Cardiac muscle cell (in vitro differentiated cells and primary cell): ENCODE measurements at regions not wholly inside any gene's neighbourhood (a gene's known extent, or its start where the extent isn't known, plus 50 kb on each side); places are given as distances from the start of the nearest gene placed in this dataset.

Source experiments
- DNase-seq, 2 donors: peaks; one replicate each; pipeline versions ENCODE4 v3.0.0 to v3.0.0-alpha.2; 2010 to 2017; ENCODE audit warnings: low read depth in 1 of 2, low spot score in 1 of 2
- H3K27ac ChIP-seq: fragments of 200-600 bp; sonication (generic); 2 replicates; pipeline ENCODE4 v1.5.1; 2016
- H3K27me3 ChIP-seq: fragments of 200-600 bp; sonication (generic); 2 replicates; pipeline ENCODE4 v1.6.0; 2016; ENCODE audit warnings: control low read depth
- H3K36me3 ChIP-seq: fragments of 200-600 bp; sonication (generic); 2 replicates; pipeline ENCODE4 v1.5.1; 2016; ENCODE audit warnings: control low read depth
- H3K4me1 ChIP-seq: fragments of 200-600 bp; sonication (generic); 2 replicates; pipeline ENCODE4 v1.8.1; 2017; ENCODE audit warnings: low read depth, mild to moderate bottlenecking, mixed run types
- H3K4me3 ChIP-seq: fragments of 200-600 bp; sonication (generic); 2 replicates; pipeline ENCODE4 v1.5.1; 2016; ENCODE audit warnings: mild to moderate bottlenecking
- H3K9me3 ChIP-seq: fragments of 200-600 bp; sonication (generic); 2 replicates; pipeline ENCODE4 v1.5.1; 2017; ENCODE audit warnings: low read depth, mild to moderate bottlenecking, control low read depth
- TF ChIP-seq, protein P1 (sequence below): IDR thresholded peaks from 2 replicates; pipeline ENCODE4 v1.5.1; 2012; ENCODE audit warnings: low read depth, mild to moderate bottlenecking, low read length

DNA sequence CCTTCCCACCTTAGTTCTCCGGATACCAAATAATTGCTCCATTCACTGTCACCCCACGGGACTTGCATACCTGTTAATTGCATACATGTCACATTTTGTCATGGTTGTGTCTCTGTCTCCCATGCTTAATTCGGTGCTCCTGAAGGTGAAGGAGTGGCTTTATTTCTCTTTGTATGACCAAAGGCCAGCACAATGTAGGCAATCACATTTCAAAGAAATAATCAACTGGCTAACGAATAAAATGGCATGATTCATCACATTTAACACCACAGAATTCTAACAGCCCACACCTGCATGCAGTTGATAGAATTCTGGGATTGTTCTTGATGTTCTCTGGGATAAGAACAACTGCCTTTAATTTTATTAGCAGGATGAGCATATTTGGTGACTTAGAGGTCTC is 59.3 kb downstream of the ATXN3L start:
- no peak for DNase-seq
- TF ChIP-seq, protein P1, sequence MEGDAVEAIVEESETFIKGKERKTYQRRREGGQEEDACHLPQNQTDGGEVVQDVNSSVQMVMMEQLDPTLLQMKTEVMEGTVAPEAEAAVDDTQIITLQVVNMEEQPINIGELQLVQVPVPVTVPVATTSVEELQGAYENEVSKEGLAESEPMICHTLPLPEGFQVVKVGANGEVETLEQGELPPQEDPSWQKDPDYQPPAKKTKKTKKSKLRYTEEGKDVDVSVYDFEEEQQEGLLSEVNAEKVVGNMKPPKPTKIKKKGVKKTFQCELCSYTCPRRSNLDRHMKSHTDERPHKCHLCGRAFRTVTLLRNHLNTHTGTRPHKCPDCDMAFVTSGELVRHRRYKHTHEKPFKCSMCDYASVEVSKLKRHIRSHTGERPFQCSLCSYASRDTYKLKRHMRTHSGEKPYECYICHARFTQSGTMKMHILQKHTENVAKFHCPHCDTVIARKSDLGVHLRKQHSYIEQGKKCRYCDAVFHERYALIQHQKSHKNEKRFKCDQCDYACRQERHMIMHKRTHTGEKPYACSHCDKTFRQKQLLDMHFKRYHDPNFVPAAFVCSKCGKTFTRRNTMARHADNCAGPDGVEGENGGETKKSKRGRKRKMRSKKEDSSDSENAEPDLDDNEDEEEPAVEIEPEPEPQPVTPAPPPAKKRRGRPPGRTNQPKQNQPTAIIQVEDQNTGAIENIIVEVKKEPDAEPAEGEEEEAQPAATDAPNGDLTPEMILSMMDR = no peak
- H3K27me3 ChIP-seq = no peaks in the 10 kb centered on the region
- no peaks in the 10 kb centered on the region for H3K36me3 ChIP-seq
- H3K4me1 ChIP-seq = no peaks in the 10 kb centered on the region
- H3K27ac ChIP-seq = no peak overlapping the region
- H3K4me3 ChIP-seq = no peak overlapping the region
- no peaks in the 10 kb centered on the region for H3K9me3 ChIP-seq

DNA sequence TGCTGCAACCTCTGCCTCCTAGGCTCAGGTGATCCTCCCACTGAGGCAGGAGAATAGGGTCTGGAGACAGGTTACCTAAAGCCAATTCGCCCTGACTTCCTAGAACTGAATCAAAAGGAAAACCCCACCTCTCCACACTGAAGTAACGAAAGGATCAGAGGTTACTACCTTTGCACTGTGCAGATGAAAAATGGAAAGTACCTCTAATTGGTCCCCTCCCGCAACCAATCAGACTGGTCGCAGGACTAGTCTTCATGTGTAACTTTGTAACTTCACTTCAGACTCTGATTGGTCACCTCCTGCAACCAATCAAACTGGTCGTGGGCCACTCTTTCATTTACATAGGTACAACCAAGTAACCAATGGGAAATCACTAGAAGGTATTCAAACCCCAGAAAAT is 61.1 kb downstream of the ATXN3L start:
- Histone ChIP-seq H3K9me3 (no peaks in the 10 kb centered on the region), H3K4me3 (no peak overlapping the region), H3K36me3 (no peaks in the 10 kb centered on the region), H3K27ac (no peak overlapping the region), H3K27me3 (no peaks in the 10 kb centered on the region), H3K4me1 (no peaks in the 10 kb centered on the region)
- TF ChIP-seq, protein P1 = no peak
- DNase-seq = no peak

DNA sequence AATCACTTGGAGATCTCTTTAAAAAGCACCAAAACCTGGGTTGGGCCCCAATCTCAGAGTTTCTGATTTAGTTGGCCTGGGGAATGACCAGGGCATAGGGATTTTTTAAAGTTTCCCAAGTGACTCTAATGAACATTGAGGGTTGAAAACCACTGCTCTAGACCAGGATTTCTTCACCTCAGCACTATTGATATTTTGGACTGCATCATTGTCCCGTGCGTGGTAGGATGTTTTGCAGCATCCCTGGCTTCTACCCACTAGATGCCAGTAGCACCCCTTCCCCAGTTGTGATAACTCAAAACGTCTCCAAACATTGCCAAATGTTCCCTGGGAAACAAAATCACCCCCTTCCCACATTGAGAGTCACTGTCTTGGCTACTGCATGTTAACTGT is 61.8 kb downstream of the ATXN3L start:
- Histone ChIP-seq H3K4me1 (no peaks in the 10 kb centered on the region), H3K9me3 (no peaks in the 10 kb centered on the region), H3K27ac (no peak overlapping the region), H3K27me3 (no peaks in the 10 kb centered on the region), H3K4me3 (no peak overlapping the region), H3K36me3 (no peaks in the 10 kb centered on the region)
- TF ChIP-seq, protein P1 = no peak
- no peak for DNase-seq

DNA sequence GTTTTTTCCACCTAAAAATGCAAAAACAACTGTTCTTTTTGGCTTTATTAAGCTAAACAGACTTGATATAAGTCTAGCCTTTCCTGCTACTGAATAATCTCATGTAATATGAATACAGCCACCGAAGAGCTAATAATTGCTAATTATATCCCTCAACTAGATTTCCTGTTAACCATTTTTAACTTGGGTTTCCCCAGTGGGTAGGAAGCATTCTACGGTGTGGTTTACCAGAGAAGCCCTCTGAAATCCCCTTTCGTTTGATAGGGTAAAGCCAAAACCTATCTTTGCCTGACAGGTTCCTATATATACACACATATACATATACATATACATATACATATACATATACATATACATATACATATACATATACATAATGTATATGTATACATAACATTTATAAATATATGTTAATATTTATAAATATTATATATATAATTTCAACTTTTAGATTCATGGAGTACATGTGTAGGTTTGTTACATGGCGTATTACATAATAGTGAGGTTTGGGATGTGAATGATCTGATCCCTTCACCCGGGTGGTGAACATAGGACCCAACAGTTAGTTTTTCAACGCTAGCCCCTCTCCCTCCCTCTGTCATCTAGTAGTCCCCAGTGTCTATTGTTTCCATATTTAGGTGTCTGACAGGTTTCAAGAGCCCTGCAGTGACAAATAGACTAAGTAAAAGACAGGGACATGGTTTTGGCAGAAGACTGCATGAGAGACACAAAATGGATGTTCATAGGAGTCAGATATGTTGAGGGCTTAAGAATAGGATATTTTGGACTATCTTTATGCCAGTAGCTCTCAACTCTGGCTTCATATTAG is 62.4 kb downstream of the ATXN3L start:
- Histone ChIP-seq H3K27me3 (no peaks in the 10 kb centered on the region), H3K4me1 (no peaks in the 10 kb centered on the region), H3K9me3 (no peaks in the 10 kb centered on the region), H3K36me3 (no peaks in the 10 kb centered on the region), H3K4me3 (no peak overlapping the region), H3K27ac (no peak overlapping the region)
- DNase-seq = no peak
- TF ChIP-seq, protein P1 = no peak

DNA sequence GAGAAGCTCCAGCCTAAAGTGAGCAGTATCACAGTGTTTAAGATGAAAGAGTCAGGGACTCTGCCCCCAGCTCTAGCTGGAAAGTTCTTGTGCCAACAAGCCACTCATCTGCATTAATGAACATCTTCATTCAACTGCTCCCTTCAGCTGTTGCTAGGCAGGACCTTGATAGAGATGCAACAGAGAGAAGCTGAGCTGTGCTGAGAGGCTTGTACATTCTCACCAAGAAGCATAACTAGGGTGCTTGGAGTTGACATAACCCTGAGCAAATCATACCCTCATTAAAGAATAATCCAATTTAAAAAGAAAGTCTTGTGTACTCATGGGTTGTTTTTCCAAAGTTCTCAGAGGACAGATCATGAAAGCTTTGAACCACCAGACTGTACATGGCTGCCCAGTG is 63.2 kb downstream of the ATXN3L start:
- Histone ChIP-seq H3K27ac (no peak overlapping the region), H3K27me3 (no peaks in the 10 kb centered on the region), H3K9me3 (no peaks in the 10 kb centered on the region), H3K36me3 (no peaks in the 10 kb centered on the region), H3K4me1 (no peaks in the 10 kb centered on the region), H3K4me3 (no peak overlapping the region)
- TF ChIP-seq, protein P1 = no peak
- DNase-seq = no peak

DNA sequence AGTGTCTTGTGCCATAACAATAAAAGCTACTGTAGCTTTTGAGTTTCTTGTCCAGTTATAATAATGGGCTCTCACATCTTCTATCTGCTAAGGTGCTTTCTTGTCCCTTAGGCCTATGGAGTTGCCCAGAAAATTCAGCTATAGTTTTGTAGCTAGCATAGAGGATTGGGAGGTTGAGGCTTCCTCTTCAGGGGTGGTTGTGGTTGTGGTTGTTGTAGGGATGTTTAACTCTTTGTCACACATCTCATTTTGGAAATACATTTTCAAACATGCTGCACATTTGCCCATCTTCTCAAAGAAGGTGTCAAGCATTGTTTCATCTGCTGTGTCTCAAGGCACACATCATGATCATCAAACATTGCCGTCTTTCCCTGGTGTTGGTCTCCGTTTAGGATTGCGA is 65.0 kb downstream of the ATXN3L start:
- Histone ChIP-seq H3K36me3 (no peaks in the 10 kb centered on the region), H3K4me1 (no peaks in the 10 kb centered on the region), H3K9me3 (no peaks in the 10 kb centered on the region), H3K27ac (no peak overlapping the region), H3K27me3 (no peaks in the 10 kb centered on the region), H3K4me3 (no peak overlapping the region)
- no peak for DNase-seq
- TF ChIP-seq, protein P1 = no peak
